Right ventricle myocardium inferior (tissue), 1 donor: ENCODE measurements at regions not wholly inside any gene's neighbourhood (a gene's known extent, or its start where the extent isn't known, plus 50 kb on each side); places are given as distances from the start of the nearest gene placed in this dataset.

Experiments used
- ATAC-seq: fragments of 200-7000 bp; cut with Tn5 transposase; one replicate; pipeline ENCODE4 v1.9.1; 2020; ENCODE audit warnings: mild to moderate bottlenecking, moderate library complexity
- DNase-seq: peaks from one replicate; pipeline ENCODE4 v3.0.0; 2021; ENCODE audit errors: missing footprints
- intact Hi-C: fragments of 100-400 bp; cut with DNase I; formaldehyde crosslinking; loops from one replicate; pipeline ENCODE4 v1.11.0; 2022
- donor health status: DM: no; HTN: yes; CAD: no; lungs with severe emphysema.

DNA sequence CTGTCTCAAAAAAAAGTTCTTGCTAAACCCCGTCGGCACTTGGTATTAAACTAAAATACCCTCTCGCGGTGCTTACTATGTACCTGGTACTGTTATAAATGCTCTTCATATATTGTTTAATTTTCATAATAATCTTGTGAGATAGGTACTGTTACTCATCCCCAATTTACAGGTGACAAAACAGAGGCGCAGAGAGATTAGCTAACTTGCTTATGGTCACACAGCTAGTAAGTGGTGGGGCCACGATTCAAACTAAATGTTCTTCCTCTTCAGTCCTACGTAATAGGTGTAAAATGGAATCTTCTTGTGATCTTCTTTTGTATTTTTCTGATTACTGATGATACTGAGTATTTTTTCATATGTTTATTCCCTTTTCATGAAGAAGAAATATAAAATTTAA, 51.3 kb downstream of the TET3 start:
- no peak for ATAC-seq
- intact Hi-C loops, result no loop called here
- no peak for DNase-seq

DNA sequence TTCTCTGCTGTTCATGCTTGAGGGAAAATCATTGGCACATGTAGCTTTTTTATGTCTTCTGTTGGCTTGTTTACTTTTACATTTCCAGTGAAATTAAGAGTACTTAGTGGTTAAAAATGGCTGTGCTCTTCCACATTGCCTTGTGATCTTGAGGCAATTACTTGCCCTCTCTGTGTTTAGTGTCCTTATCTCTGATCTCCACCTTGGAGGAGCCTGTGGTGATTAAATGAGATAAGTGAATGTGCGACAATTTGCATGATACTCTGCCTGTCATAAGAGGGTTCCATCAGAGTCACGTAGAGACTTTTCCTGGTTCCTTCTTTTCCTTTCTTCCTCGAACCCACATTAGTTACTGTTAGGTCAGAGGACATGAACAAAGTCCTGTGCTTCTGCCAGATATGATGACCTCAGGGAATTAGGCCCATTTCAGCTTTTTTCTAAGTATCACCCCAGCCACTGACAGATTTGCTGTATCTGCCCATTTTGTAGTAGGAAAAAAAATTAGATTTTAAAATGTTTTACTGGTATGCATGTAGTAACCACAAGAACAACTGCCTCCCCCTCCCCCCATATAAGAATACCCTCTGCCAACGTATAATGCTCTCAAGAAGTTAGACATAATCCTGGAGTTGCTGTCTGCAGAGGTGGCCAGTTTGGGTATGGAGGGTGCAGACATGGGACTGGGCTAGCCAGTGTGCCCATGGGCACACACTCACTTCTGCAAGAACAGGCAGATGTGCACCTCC, 51.9 kb downstream of the TET3 start:
- ATAC-seq, result peak; percentile 17
- DNase-seq, result no peak
- intact Hi-C loops, result no loop called here

DNA sequence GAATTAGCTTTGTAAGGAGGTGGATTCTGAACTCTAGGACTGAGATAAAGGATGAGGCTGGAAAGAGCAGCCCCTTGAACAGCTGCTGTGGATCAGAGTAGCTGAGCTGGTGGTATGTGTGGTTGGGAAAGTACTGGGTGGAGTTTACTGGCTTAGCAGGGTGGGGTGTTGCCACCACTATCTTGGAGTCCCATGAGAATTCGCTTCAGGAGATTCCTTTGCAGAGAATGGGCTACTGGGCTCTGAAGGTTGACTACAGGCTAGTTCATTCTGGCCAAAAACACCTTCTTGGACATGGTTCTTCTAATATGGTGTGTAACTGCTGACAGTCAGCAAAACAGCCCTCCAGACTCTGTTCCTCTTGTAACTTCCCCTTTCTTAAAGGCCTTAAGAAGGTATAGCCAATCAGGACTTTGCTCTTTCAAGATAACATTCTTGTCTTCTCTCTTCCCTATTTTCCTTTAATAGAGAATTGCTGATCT, 52.7 kb downstream of the TET3 start:
- no peak for DNase-seq
- intact Hi-C loops, result no loop called here
- peak; percentile 66 for ATAC-seq

DNA sequence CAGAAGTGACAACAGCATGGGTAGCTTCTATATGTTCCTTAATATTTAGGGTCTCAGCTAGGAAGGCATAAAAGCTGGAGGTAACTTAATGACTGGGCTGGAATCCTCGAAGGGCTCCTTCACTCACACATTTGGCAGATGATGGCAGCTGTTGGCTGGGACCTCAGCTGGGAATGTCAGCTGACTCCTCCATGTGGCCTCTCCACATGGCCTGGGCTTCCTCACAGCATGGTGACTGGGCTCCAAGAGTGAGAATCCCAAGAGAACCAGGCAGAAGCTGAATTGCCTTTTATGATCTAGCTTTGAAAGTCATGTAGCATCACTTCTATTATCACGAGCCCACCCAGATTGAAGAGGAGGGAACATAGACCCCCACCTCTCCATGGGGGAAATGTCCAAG, 54.9 kb downstream of the TET3 start:
- ATAC-seq (no peak), DNase-seq (no peak)
- intact Hi-C loops, result no loop called here

DNA sequence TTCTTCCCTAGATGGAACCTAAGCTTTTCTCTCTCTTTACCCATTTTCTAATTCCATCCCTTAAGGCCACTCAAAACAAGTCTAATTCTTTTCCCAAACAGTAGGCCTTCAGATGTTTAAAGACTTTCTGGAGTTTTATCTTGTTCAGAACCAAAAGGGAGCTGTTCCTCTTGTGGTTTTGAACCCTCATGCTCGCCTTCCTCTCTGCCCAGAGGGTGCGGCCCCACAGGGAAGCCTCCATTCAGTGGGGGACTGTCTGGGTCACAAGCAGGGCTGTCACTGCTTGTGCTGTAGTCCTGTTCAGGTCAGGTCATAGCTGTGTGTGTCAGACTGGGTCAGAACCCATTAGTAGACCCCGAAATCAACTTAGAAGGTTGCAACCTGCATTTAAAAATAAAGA, 56.5 kb downstream of the TET3 start:
- ATAC-seq (no peak), DNase-seq (no peak)

DNA sequence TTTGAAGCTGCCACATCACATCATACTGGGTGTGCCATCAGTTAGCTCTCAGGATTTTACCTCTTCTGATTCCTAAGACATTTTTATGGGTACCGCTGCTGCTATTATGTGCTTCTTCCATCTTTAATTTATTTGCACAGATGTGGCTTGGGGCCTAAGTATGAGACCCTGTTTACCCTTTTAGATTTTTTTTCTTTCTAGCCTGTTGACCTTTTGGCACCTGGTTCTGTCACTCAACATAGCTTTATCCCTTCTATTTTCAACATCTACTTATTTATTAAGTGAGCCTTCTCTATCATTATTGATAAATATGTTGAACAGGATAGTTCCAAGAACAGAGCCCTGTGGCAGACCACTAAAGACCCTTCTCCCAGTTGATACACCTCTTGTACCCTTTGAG, 57.0 kb downstream of the TET3 start:
- intact Hi-C loops, result no loop called here
- no peak for ATAC-seq
- no peak for DNase-seq

More for the DNA sequence above, 56.5 kb downstream of the TET3 start:
- intact Hi-C loops, result no loop called here

DNA sequence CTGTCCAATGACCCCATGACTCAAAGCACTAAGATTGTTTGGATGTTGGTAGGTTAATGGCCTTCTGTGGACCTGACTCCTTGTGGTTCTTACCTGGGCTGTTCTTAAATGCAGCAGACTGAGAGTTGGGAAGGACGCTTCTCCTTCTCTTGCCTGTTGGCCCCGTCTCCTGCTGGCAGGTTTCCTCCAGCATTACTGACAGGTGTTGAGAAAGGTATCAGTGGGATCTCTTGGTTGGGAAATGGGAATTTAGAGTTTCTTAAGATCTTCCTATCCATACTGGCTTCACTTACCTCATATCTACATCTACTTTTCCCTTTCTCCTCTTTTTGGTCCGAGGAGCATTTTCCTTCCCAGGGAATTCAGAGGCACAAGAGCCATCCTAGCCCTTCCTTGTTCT, 57.9 kb downstream of the TET3 start:
- ATAC-seq (no peak), DNase-seq (no peak)
- intact Hi-C loops, result no loop called here

DNA sequence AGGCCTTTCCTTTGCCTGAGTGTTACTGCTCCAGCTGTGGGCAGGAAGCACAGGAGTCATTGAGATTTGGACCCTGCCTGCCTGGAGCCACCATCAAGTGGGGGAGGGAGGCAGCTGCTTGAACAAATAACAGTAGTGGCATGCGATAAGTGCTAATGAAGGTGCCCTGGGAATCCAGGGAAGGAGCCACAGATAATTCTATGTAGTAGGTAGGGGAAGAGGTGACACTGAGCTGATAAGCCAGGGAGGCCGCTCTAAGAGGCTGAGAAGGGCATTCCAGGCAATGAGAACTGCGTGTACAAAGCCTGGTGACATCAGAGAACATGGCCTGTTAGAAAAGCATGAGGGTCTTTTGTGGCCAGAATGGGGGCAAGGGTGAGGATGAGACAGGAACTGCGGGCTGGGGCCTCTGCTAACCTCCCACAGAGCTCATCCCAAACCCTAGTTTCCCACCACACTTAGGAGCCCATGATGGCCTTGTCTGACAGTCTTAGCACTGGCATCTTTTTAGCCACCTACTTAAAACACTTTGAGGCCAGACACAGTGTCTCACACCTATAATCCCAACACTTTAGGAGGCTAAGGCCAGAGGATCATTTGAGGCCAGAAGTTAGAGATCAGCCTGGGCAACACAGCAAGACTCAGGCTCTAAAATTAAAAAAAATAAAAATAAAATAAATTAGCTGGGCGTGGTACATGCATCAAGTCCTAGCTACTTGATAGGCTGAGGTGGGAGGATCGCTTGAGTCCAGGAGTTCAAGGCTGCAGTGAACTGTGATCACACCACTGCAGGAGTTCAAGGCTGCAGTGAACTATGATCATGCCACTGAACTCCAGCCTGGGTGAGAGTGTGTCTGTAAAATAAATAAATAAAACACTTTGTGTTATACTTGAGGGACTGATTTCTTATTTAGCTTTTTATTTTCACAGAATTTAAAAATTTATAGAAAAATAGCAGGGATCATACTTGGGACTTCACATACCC, 58.9 kb downstream of the TET3 start:
- DNase-seq (no peak), ATAC-seq (no peak)
- intact Hi-C loops, result no loop called here

DNA sequence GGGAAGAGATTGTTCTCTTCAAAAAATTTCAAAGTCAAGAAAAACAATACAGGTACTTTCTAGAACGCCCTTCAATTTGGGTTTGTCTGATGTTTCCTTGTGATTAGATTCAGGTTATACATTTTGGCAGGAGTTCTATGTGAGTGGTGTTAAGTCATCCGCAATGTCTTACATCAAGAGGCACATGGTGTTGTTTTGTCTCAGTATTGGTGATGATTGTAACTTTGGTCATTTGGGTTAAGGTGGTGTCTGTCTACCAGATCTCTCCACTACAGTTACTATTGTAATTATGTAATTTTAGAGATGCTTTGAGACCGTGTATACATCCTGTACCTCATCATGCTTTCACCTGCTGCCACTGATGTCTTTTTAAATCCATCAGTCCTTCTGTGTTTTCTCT, 60.3 kb downstream of the TET3 start:
- ATAC-seq, result no peak
- intact Hi-C loops, result no loop called here
- DNase-seq, result no peak

DNA sequence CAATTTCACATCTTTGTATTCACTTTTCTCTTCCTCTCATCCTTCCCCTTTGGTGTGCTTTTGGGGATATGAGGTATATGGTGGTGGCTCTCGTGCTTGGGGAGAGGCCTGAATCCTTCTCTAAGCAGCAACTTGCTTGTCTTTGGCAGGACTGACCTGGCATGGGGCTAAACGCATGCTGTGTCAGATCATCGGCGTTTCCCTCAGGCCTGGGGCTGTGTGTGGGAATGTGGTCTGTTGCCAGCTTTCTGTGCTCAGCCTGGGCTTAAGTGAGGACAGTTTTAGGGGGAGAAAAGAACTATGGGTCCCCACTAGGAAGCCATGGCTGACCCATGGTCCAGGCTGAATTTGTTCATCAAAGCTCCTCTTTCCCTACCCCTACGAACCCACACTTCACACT, 60.7 kb downstream of the TET3 start:
- intact Hi-C loops, result no loop called here
- no peak for DNase-seq
- ATAC-seq, result no peak

DNA sequence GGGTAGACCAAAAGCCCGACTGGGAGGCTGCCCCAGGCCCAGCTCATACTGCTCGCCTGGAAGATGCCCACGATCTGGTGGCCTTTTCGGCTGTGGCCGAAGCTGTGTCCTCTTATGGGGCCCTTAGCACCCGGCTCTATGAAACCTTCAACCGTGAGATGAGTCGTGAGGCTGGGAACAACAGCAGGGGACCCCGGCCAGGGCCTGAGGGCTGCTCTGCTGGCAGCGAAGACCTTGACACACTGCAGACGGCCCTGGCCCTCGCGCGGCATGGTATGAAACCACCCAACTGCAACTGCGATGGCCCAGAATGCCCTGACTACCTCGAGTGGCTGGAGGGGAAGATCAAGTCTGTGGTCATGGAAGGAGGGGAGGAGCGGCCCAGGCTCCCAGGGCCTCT, 61.7 kb downstream of the TET3 start:
- intact Hi-C loops, result no loop called here
- ATAC-seq, result no peak
- DNase-seq, result no peak

DNA sequence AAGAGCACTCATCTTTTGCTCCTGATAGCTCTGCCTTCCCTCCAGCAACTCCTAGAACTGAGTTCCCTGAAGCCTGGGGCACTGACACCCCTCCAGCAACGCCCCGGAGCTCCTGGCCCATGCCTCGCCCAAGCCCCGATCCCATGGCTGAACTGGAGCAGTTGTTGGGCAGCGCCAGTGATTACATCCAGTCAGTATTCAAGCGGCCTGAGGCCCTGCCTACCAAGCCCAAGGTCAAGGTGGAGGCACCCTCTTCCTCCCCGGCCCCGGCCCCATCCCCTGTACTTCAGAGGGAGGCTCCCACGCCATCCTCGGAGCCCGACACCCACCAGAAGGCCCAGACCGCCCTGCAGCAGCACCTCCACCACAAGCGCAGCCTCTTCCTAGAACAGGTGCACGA, 62.4 kb downstream of the TET3 start:
- DNase-seq (no peak), ATAC-seq (no peak)
- intact Hi-C loops, result no loop called here

DNA sequence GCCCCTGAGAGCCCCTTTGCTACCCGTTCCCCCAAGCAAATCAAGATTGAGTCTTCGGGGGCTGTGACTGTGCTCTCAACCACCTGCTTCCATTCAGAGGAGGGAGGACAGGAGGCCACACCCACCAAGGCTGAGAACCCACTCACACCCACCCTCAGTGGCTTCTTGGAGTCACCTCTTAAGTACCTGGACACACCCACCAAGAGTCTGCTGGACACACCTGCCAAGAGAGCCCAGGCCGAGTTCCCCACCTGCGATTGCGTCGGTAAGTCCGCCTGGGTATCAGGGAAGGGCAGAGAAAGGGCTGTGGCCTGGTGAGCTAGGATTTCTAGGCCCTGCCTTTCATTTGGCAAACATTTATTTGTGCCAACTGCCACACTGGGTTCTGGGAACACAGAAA, 63.4 kb downstream of the TET3 start:
- intact Hi-C loops, result no loop called here
- no peak for ATAC-seq
- DNase-seq, result no peak

DNA sequence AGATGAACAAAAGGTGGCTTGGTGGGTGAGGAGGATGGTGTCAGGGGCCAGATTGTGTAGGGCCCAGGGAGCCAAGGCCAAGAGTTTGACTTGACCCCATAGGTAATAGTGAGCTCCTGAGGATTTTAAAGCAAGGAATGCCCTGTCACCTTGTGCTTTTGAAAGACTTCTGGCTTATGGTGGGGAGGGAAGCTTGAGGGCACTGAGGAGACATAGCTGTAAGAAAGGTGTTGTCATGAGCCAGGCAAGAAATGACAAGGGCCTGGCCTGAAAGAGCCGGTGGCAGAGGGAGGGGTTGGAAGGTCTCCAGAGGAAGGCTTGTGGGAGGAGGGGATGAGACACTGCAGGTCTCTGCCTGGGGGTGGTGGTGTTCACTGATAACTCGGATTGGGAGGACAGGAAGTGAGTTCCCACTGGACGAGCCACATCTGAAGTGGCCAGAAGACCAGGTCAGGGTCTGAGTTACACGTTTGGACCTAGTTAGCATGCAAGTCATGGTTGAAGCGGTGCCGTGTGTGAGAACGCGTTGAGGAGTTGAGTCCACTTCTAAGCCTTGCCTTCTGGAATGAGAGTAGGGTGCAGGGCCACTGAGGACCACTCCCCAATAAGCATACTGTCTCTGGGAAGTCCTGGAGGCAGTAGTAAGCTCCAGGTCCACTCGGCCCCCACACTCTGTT, 64.3 kb downstream of the TET3 start:
- ATAC-seq, result no peak
- intact Hi-C loops, result no loop called here

DNA sequence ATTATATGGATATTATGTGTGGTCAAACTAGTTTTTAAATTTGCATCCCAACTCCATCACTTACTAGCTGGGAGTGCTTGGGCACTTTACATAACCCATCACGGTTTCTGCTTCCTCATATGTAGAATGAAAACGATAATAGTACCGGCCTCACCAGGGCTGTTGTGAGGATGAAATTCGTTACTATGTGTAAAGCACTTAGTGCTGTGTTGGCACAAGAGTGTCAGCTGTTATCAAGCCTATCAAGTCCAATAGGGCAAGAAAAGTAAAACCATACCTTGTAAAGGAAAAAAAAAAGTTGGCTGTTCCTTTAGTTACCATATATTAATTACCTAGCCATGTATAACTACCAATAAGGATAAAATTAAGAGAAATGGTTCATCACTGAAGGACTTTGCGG, 65.4 kb downstream of the TET3 start:
- ATAC-seq, result no peak

More for the DNA sequence above, 64.3 kb downstream of the TET3 start:
- DNase-seq, result no peak

DNA sequence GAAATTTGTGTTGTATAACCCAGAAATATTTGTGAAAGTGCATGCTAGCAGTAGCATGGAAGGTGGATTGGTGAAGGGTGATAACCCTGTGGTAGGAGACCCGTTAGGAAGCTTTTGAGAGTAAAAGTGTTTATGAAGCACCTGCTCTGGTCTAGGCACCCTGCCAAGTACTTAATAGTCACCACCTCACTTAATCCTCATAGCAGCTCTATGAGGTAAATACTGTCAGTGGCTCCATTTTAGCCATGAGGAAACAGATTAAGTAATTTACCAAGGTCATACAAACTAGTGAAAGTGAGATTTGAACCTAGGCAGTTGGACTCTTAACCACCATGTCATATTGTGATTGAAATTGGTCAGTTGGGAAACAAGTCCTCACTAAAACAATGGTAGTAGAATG, 66.8 kb downstream of the TET3 start:
- intact Hi-C loops, result no loop called here
- no peak for ATAC-seq

More for the DNA sequence above, 65.4 kb downstream of the TET3 start:
- no peak for DNase-seq
- intact Hi-C loops, result no loop called here

DNA sequence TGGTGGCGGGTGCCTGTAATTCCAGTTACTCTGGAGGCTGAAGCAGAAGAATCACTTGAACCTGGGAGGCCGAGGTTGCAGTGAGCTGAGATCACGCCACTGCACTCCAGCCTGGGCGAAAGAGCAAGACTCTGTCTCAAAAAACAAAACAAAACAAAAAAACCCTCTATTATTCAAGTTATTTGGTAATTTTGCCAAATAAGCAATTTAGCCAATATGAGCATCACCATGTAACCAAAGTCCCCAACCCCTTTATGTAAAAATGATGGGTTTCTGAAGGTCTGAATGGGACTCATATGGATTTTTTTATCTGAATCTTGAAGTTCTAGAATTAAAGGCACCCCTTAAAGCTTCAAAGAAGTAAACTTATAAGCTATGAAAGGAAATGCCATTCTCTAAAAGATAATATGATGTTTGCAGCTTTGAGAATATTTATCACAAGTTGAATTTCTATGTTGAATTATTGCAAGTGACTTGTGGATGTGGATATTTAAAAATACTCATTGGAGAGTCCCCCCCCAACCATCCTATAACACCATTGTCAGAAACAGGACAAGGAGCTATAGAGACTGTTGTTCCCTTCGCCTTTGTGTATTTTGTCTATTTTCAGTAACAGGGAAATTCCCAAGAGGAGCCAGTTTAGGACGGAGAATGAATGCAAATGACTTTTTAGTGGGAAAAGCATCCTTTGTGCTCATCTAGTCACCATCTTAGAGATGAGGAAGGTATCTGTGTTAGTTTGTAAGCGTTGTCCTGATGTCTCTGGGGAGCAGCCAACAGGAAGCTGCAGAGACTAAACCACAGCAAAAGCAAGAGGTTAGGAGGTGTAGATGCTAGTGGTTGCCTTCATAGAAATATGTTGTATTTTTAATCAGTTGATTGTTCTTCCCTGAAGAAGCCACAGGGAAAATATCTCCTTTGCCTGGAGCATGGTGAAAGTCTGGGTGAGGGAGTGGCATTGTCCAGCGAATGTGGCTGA, 68.3 kb downstream of the TET3 start:
- intact Hi-C loops, result no loop called here
- ATAC-seq (no peak), DNase-seq (no peak)

More for the DNA sequence above, 66.8 kb downstream of the TET3 start:
- DNase-seq, result no peak

DNA sequence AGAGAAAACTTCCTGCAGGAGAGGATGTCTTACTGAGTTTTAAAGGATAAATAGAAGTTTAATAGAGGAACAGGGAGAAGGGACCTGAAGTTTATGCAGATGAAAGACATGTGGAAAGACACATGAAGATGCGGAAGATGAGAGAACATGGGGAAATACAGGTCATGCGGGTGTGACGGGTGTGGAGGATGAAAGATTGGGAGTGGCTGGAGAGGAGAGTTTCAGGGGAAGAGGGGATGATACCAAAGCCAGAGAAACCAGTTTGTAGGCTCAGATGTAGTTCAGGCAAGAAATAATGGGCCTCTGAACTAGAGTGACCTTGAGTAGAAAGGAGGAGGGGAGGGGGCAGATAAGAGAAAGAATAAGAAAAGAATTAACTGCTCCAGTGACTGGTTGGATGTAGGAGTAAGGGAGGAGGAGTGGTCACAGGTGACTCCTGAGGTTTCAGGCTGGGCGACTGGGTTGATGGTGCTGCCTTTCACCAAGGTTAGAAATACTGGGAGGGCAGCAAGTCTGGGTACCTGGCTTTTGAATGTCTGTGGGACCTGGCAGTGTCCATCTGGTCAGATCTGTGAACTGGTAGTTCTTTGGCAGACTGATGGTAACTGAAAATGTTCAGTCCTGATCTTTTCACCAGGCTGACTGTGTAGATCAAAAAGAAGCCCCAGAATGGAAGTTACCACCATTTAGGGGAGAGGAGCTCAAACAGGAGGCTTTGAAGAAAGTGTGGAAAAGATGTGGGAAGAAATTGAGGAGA, 69.4 kb downstream of the TET3 start:
- DNase-seq (no peak), ATAC-seq (no peak)
- intact Hi-C loops, result no loop called here
